NCI-H1417 (cell line): ENCODE measurements at regions not wholly inside any gene's neighbourhood (a gene's known extent, or its start where the extent isn't known, plus 50 kb on each side); places are given as distances from the start of the nearest gene placed in this dataset.
A peak's percentile ranks its signal among the peaks of the same experiment; 100 is the strongest.

ENCODE experiments used
- DNase-seq, 3 experiments: peaks; one replicate each; lab custom pipeline; 2025; lab: John Stamatoyannopoulos, UW

GRCh38 chr2:64854773-64855237 lies 134.4 kb upstream of the SLC1A4 start:
- DNase-seq: no peak

DNA sequence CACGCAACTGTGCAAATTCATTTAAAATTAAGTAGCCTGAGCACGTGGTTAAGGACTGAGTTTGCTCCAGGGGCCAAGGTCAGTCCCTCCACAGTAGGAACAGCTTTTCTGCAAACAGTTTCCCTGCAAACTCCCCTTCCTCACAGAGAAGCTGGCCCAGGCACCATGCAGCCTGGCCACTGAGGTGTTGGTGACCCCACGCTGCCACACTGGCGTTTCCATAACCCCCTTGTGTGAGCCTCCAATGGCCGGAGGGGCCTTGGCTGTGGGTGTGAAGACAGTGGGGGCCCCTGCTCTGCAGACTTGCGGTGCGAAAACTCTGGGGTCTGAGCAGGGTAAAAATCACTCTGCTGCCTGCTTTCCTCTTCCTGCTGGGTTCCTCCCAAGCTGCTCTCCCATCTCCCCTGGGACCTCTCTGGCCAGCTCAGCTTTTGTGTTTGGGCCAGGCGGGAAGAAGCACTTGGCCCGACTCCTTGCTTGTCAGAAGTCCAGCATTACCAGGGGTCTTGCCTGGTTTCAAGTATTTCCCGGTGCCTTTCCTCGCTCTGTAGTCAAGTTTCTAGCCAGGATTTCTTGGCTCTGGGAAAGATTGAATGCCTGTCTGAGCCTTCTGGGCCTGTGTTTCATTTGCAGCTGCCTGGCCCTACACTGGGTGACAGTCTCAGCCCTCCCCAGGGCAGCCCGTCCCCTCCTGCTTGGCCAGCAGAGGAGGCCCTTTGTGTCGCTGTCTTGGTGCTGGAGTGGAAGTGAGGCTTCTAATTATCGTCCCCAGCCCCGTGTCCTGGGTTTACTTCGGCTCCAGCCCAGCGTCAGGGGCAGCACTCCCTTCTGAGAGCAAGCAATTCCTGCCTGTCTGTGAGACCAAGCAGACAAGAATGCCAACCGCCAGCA lies 131.4 kb upstream of the SLC1A4 start:
- peak in 1 of 3 experiments; percentile 46 for DNase-seq

DNA sequence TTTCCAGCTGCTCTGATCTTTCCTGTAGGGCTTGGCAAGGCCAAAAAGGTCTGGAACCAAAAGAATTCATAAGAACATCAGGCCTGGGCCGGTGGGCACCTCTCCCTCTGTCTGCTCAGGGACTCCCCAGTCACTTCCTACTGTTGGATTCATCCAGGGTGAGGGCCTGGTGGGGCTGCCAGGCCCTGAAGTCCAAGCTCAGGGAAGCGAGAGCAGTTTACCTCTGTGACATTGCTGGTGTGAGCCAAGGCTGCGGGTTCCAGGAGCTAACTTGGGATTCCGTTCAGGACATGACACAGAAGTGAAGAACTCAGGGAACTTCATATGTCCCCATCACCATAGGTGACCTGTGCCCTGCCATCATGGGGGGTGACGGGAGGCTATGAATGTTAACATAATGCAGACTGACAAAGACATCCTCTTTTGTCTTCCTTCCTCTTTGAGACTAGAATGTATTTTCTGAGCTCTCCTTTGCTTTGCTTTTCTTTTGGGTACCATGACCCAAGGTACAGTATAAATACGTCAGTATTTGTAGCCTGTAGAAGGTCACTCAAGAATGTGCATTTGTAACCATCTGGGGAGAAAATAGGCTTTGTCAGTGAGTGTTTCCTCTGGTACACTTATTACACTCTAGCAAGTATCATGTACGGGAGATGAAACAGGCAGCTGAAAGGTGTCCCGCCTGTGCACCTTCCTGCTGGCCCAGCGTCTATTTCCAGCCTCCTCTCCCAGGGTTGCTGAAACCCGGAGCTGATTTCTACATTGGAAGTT lies 130.5 kb upstream of the SLC1A4 start:
- DNase-seq: no peak

- peak; percentile 48 to 96 (median 67) for DNase-seq
These were observed 129.6 kb upstream of the SLC1A4 start for GRCh38 chr2:64859312-64860212.

DNA sequence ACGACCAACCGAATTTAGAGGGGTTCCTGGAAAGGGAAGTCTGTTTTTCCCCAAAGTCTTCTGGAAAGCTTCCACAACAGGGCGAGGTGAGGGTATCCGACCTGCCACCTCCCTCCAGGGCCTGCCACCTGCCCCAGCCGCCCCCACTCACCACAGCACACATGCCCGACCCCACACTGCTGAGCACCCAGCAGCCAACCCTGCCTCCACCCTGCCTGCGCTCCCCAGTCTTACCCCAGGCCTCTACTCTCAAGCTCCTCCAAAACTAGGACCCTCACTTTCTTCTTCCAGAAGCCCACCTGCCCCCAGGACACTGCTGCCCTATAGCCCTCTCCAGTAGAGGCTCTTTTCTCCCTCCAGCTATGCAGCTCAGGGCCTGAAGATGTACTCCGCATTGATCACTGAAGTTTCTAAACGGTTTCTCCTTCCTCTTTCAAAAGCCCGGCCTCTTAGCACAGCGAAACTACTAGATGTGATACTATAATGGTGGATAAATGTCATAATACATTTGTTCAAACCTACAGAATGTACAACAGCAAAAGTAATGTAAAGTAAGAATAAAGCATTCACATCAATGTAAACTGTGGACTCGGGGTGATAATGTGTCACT lies 128.8 kb upstream of the SLC1A4 start:
- DNase-seq: no peak

GRCh38 chr2:64860936-64861335 lies 128.3 kb upstream of the SLC1A4 start:
- no peak for DNase-seq

DNA sequence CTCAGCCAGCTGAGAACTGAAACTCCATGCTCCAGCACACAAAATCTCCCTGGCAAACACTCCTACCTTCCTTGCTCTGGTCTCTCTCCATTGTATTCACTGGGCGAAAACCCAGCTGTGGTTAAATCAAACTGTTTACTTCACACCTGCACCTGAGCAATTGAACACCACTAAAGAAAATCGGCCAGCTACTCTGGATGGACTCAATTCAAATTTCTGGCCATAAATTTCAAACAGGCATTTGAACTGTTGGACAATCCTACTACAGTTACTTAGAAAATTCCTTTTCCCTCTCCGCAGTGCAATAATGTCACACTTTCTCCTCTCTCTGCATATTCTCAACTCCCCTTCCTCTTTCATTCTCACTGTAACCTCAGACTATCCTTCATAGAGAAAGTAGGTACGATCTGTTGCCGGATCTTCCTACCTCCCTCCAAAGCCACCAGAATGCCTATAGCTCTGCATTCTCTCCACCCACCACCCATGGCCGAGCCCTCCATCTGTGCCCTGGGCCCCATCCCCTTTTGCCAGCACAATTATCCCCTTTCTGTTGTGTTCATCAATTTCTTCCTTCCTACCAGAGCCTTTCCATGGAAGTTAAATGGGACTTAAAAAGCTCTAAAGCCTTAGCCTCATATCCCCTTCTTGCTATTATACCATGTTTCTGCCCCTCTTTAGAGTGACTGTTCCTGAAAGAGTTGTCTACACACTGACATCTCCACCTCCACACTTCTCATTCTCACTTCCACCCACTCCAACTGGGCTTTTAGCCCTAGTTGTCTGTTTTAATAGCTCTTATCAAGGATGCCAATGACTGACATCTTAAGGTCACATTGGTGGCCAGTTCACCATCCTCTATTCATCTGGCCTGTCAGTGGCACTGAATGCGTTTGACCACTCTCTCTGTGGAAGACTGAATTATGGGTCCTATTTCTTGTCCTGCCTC lies 127.5 kb upstream of the SLC1A4 start:
- peak in 1 of 3 experiments; percentile 28 for DNase-seq

DNA sequence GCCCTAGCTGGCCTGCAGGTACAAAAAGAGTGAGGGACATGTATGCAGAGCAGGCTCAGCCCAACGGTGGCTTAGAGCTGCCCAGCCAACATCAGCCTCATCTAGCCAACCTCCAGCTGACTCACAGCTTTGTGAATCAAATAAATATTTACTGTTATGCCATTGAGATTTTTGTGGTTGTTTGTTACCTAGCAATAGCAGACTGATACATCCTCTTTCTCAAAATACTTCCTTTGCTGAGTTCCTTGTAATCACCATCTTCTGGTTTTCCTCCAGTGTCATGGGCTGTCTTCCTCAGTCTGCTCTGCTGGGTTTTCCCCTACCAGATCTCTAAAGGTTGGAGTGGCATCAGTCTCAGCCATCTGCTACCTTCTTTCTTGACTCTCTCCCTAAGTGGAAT lies 126.6 kb upstream of the SLC1A4 start:
- no peak for DNase-seq

DNA sequence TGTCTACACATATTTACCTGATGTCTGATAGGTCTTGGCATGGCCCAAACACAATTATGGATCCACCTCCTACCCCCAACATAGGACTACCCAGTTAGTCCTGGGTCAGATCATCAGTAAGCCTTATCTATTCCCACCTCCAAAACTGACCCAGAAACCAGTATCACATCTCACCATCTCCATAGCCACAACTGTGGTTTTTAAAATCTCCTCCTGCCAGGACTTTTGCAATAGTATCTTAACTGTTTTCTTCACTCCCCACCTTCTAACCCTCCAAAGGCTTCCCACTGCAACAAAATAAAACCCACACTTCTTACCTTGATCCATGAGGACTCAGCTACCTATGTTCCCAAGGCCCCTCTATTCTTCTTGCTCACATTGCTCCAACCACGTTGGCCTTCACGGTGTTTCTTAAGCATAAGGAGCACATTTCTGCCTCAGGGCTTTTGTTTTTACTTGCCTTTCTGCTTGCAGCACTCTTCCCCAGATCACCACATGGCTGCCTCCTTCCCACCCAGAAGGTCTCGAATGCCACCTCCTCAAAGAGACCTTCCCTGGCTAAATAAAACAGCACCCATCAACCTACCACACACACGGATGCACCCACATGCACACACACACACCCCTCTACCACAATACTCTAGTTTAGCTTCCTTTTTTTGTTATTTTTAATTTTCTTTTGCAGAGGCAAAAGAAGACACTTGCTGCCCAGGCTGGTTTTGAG lies 125.9 kb upstream of the SLC1A4 start:
- no peak for DNase-seq

- DNase-seq: peak; percentile 90 to 91 (median 91)
These were observed 123.9 kb upstream of the SLC1A4 start for GRCh38 chr2:64865073-64865830.

GRCh38 chr2:64865831-64866345 lies 123.3 kb upstream of the SLC1A4 start:
- peak in 1 of 3 experiments; percentile 45 for DNase-seq

DNA sequence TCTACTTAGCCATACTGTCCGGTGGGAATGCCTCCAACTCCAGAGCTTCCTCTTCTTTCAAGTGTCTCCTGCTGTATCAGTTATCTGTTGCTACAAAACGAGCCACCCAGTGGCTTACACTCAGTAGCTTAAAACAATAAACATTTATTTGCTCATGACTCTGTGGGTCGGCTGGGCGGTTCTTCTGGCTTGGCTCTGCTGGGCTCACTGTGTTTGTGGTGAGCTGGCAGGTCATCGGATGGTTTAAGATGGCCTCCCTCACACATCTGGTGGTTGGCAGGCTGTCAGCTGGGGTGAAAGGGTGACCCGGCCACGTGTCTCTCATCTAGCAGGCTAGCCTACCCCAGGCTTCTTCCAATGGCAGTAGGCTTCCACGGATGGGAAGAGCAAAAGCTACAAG lies 122.4 kb upstream of the SLC1A4 start:
- no peak for DNase-seq

DNA sequence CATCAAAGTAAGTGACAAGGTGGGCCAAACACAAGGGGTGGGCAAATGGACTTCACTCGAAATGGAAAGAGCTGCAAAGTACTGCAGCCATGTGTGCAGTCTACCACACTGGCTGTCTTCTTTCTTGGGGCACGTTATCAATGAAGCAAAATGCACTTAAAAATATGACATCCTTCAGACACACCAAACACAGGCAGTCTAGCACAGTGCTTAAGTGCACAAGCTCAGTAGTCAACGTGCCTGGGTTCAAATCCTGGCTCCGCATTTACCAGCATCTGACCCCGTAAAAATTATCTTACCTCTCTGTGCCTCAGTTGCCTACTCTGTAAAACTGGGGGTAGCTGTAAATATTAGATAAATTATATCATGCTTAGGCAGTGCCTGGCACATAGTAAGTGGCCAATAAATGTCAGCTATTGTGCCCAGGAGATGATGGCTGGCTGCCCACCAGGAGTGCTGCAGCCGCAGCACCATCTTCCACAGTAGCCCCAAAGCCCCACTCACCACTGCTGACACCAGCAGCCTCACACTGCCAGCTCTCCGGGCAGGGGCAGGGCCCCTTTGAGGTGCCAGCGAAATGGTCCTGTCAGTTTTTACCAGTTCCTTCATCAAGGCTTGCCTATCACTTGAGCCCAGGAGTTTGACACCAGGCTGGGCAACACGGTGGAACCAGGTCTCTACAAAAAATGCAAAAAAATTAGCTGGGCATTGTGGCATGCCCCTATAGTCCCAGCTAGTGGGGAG lies 121.8 kb upstream of the SLC1A4 start:
- no peak for DNase-seq

- DNase-seq: no peak
These were observed 120.1 kb upstream of the SLC1A4 start for GRCh38 chr2:64869126-64869525.

- DNase-seq: peak; percentile 37 to 84 (median 64)
These were observed 115.7 kb upstream of the SLC1A4 start for GRCh38 chr2:64873472-64873924.

DNA sequence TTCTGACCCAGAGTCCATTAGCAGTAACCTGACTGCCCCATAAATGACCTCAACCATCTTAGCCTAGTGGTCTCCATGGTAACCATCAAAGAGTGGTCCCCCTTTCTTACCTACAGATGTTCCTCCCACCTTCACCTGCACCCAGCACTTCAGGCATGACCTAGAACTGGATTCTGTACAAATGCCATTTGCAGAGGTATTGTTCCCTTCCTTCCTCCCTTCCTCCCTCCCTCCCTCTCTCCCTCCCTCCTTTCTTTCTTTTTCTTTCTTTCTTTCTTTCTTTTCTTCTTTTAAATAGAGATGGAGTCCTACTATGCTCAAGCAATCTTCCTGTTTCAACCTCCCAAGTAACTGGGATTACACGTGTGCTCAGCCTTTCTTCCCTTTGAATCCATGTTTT lies 114.6 kb upstream of the SLC1A4 start:
- no peak for DNase-seq

- no peak for DNase-seq
These were observed 113.8 kb upstream of the SLC1A4 start for GRCh38 chr2:64875368-64875767.

GRCh38 chr2:64876137-64876647 lies 113.0 kb upstream of the SLC1A4 start:
- DNase-seq: peak; percentile 46 to 71 (median 59)
